ENCODE measurements at regions not wholly inside any gene's neighbourhood (a gene's known extent, or its start where the extent isn't known, plus 50 kb on each side); places are given as distances from the start of the nearest gene placed in this dataset.
"Not testable (repeated sequence)": the region's sequence is repeated elsewhere in the genome, so short reads cannot be mapped to it uniquely, and the experiment has no call there.

- H3K36me3 Mint-ChIP-seq; H3K4me3 Mint-ChIP-seq; H3K9me3 Mint-ChIP-seq; DNase-seq (ENCODE audit: low spot score in 2 of 2); H3K4me1 Mint-ChIP-seq; ATAC-seq; H3K27ac Mint-ChIP-seq: not testable (repeated sequence)
These were observed 251.7 kb upstream of the NUPR2 start for GRCh38 chr7:56367914-56368313.

GRCh38 chr7:56367411-56367810 lies 251.2 kb upstream of the NUPR2 start:
- not testable (repeated sequence) for H3K4me1 Mint-ChIP-seq, H3K9me3 Mint-ChIP-seq, H3K27ac Mint-ChIP-seq, H3K4me3 Mint-ChIP-seq, H3K36me3 Mint-ChIP-seq, ATAC-seq
- DNase-seq (ENCODE audit: low spot score in 2 of 2): peak in 1 of 2 donors; percentile 11

- not testable (repeated sequence) for DNase-seq (ENCODE audit: low spot score in 2 of 2); H3K9me3 Mint-ChIP-seq; H3K36me3 Mint-ChIP-seq; ATAC-seq; H3K4me3 Mint-ChIP-seq; H3K4me1 Mint-ChIP-seq; H3K27ac Mint-ChIP-seq
These were observed 250.5 kb upstream of the NUPR2 start for GRCh38 chr7:56366701-56367100.

GRCh38 chr7:56352576-56352975 lies 236.4 kb upstream of the NUPR2 start:
- not testable (repeated sequence) for H3K9me3 Mint-ChIP-seq; H3K4me3 Mint-ChIP-seq; H3K27ac Mint-ChIP-seq; H3K4me1 Mint-ChIP-seq; H3K36me3 Mint-ChIP-seq; ATAC-seq; DNase-seq (ENCODE audit: low spot score in 2 of 2)

- H3K27ac Mint-ChIP-seq; H3K4me3 Mint-ChIP-seq; H3K36me3 Mint-ChIP-seq; H3K4me1 Mint-ChIP-seq; DNase-seq (ENCODE audit: low spot score in 2 of 2); H3K9me3 Mint-ChIP-seq; ATAC-seq: not testable (repeated sequence)
These were observed 235.0 kb upstream of the NUPR2 start for GRCh38 chr7:56351181-56351580.

- not testable (repeated sequence) for ATAC-seq
These were observed 232.1 kb upstream of the NUPR2 start for GRCh38 chr7:56348311-56348710.

GRCh38 chr7:56328327-56328726 lies 212.1 kb upstream of the NUPR2 start:
- not testable (repeated sequence) for ATAC-seq; H3K4me1 Mint-ChIP-seq; DNase-seq (ENCODE audit: low spot score in 2 of 2); H3K36me3 Mint-ChIP-seq; H3K4me3 Mint-ChIP-seq; H3K27ac Mint-ChIP-seq
- H3K9me3 Mint-ChIP-seq: peaks cover 13% of the 10 kb centered on the region

More at GRCh38 chr7:56348311-56348710, 232.1 kb upstream of the NUPR2 start:
- H3K27ac Mint-ChIP-seq; H3K36me3 Mint-ChIP-seq; DNase-seq (ENCODE audit: low spot score in 2 of 2); H3K4me1 Mint-ChIP-seq; H3K9me3 Mint-ChIP-seq; H3K4me3 Mint-ChIP-seq: not testable (repeated sequence)

GRCh38 chr7:56290548-56290947 lies 174.3 kb upstream of the NUPR2 start:
- Mint-ChIP-seq H3K9me3 (peaks cover 19% of the 10 kb centered on the region), H3K27ac (no peak overlapping the region), H3K4me3 (no peak overlapping the region), H3K36me3 (no peaks in the 10 kb centered on the region), H3K4me1 (peaks cover 5% of the 10 kb centered on the region)
- no peak for ATAC-seq
- DNase-seq (ENCODE audit: low spot score in 2 of 2): no peak

- Mint-ChIP-seq H3K27ac (no peak overlapping the region), H3K4me1 (peaks cover 5% of the 10 kb centered on the region), H3K36me3 (no peaks in the 10 kb centered on the region), H3K9me3 (peaks cover 12% of the 10 kb centered on the region), H3K4me3 (no peak overlapping the region)
- ATAC-seq (no peak), DNase-seq (ENCODE audit: low spot score in 2 of 2) (no peak)
These were observed 171.4 kb upstream of the NUPR2 start for GRCh38 chr7:56287429-56288138.

- H3K4me3 Mint-ChIP-seq: no peak overlapping the region
- peaks cover under 1% of the 10 kb centered on the region for H3K9me3 Mint-ChIP-seq
- ATAC-seq (no peak), DNase-seq (ENCODE audit: low spot score in 2 of 2) (no peak)
- no peak overlapping the region for H3K27ac Mint-ChIP-seq
- H3K4me1 Mint-ChIP-seq: no peaks in the 10 kb centered on the region
- no peaks in the 10 kb centered on the region for H3K36me3 Mint-ChIP-seq
These were observed 139.9 kb upstream of the NUPR2 start for GRCh38 chr7:56256108-56256507.

GRCh38 chr7:56250135-56250534 lies 133.9 kb upstream of the NUPR2 start:
- peaks cover 8% of the 10 kb centered on the region for H3K9me3 Mint-ChIP-seq

GRCh38 chr7:56229631-56230030 lies 113.4 kb upstream of the NUPR2 start:
- H3K9me3 Mint-ChIP-seq: no peaks in the 10 kb centered on the region

More at GRCh38 chr7:56250135-56250534, 133.9 kb upstream of the NUPR2 start:
- Mint-ChIP-seq H3K36me3 (no peaks in the 10 kb centered on the region), H3K4me1 (no peaks in the 10 kb centered on the region), H3K27ac (no peak overlapping the region), H3K4me3 (no peak overlapping the region)
- DNase-seq (ENCODE audit: low spot score in 2 of 2) (no peak), ATAC-seq (no peak)

GRCh38 chr7:56222866-56223265 lies 106.6 kb upstream of the NUPR2 start:
- no peaks in the 10 kb centered on the region for H3K36me3 Mint-ChIP-seq

More at GRCh38 chr7:56229631-56230030, 113.4 kb upstream of the NUPR2 start:
- no peak overlapping the region for H3K4me3 Mint-ChIP-seq
- DNase-seq (ENCODE audit: low spot score in 2 of 2) (no peak), ATAC-seq (no peak)
- H3K4me1 Mint-ChIP-seq: no peaks in the 10 kb centered on the region
- no peaks in the 10 kb centered on the region for H3K36me3 Mint-ChIP-seq
- no peak overlapping the region for H3K27ac Mint-ChIP-seq

GRCh38 chr7:56219017-56219416 lies 102.8 kb upstream of the NUPR2 start:
- ATAC-seq: no peak
- no peak overlapping the region for H3K27ac Mint-ChIP-seq
- H3K4me3 Mint-ChIP-seq: no peak overlapping the region
- no peaks in the 10 kb centered on the region for H3K36me3 Mint-ChIP-seq
- peaks cover 8% of the 10 kb centered on the region for H3K9me3 Mint-ChIP-seq
- no peak for DNase-seq (ENCODE audit: low spot score in 2 of 2)
- no peaks in the 10 kb centered on the region for H3K4me1 Mint-ChIP-seq

More at GRCh38 chr7:56222866-56223265, 106.6 kb upstream of the NUPR2 start:
- Mint-ChIP-seq H3K27ac (no peak overlapping the region), H3K4me1 (no peaks in the 10 kb centered on the region), H3K4me3 (no peak overlapping the region), H3K9me3 (peaks cover 3% of the 10 kb centered on the region)
- no peak for DNase-seq (ENCODE audit: low spot score in 2 of 2)
- no peak for ATAC-seq

- H3K27ac Mint-ChIP-seq: no peak overlapping the region
- H3K9me3 Mint-ChIP-seq: peaks cover 8% of the 10 kb centered on the region
- H3K4me1 Mint-ChIP-seq: no peaks in the 10 kb centered on the region
- no peak for DNase-seq (ENCODE audit: low spot score in 2 of 2)
- H3K4me3 Mint-ChIP-seq: no peak overlapping the region
- H3K36me3 Mint-ChIP-seq: no peaks in the 10 kb centered on the region
- no peak for ATAC-seq
These were observed 102.3 kb upstream of the NUPR2 start for GRCh38 chr7:56218510-56218909.

GRCh38 chr7:56213574-56213973 lies 97.4 kb upstream of the NUPR2 start:
- ATAC-seq: no peak
- Mint-ChIP-seq H3K9me3 (peaks cover 14% of the 10 kb centered on the region), H3K36me3 (no peaks in the 10 kb centered on the region), H3K27ac (no peak overlapping the region), H3K4me1 (no peaks in the 10 kb centered on the region), H3K4me3 (no peak overlapping the region)
- no peak for DNase-seq (ENCODE audit: low spot score in 2 of 2)

All from stimulated activated effector memory CD8-positive, alpha-beta T cell treated with anti-CD3 and anti-CD28 coated beads, Interleukin-12 subunit alpha, Interleukin-12 subunit beta, amount 100 ng/mL, for 72 hours (primary cell).